ENCODE measurements at regions not wholly inside any gene's neighbourhood (a gene's known extent, or its start where the extent isn't known, plus 50 kb on each side); places are given as distances from the start of the nearest gene placed in this dataset.

- Histone ChIP-seq H3K9me3 (peaks cover 0 to 13% (median 0%) of the 10 kb centered on the region in 11 donors), H3K4me3 (no peak overlapping the region), H3K4me1 (no peaks in the 10 kb centered on the region), H3K27me3 (no peaks in the 10 kb centered on the region), H3K36me3 (no peaks in the 10 kb centered on the region), H3K27ac (no peak overlapping the region)
- no peak for DNase-seq
- ATAC-seq, result no peak
- intact Hi-C loops (cut with DNase I), result no loop called here
- TF ChIP-seq CTCF (IDR thresholded peaks at IDR 0.05), result no peak
- 78 to 81% methylated on average over 4 of the region's 4 CpGs for WGBS, 2 donors
Measured at GRCh38 chr13:85249151-85249550, 550.1 kb downstream of the SLITRK6 start.

GRCh38 chr13:85247780-85248179 is 551.4 kb downstream of the SLITRK6 start:
- no peak for TF ChIP-seq CTCF (IDR thresholded peaks at IDR 0.05)
- H3K27ac ChIP-seq, result no peak overlapping the region
- H3K36me3 ChIP-seq, result no peaks in the 10 kb centered on the region
- intact Hi-C loops (cut with DNase I), result loop anchor here in 1 of 10 donors (1.0 kb wide), 1 partner anchor 40 kb away; no protein-coding TSS in a partner anchor
- H3K27me3 ChIP-seq, result no peaks in the 10 kb centered on the region
- DNase-seq (no peak), ATAC-seq (no peak)
- WGBS, 2 donors, result 63 to 69% methylated on average over 3 of the region's 3 CpGs
- no peaks in the 10 kb centered on the region for H3K4me1 ChIP-seq
- peaks cover 0 to 5% (median 0%) of the 10 kb centered on the region in 11 donors for H3K9me3 ChIP-seq
- H3K4me3 ChIP-seq, result no peak overlapping the region

GRCh38 chr13:85243831-85244230 is 555.4 kb downstream of the SLITRK6 start:
- Histone ChIP-seq H3K4me3 (no peak overlapping the region), H3K27ac (no peak overlapping the region), H3K9me3 (peaks cover 0 to 5% (median 0%) of the 10 kb centered on the region in 11 donors), H3K4me1 (no peaks in the 10 kb centered on the region), H3K36me3 (no peaks in the 10 kb centered on the region), H3K27me3 (no peaks in the 10 kb centered on the region)
- WGBS, 2 donors, result 42 to 57% methylated on average over 2 of the region's 2 CpGs
- intact Hi-C loops (cut with DNase I), result no loop called here
- TF ChIP-seq CTCF (IDR thresholded peaks at IDR 0.05), result no peak
- ATAC-seq (no peak), DNase-seq (no peak)

- ATAC-seq (no peak), DNase-seq (no peak)
- H3K27ac ChIP-seq, result no peak overlapping the region
- H3K27me3 ChIP-seq, result no peaks in the 10 kb centered on the region
- H3K9me3 ChIP-seq, result peaks cover 0 to 5% (median 0%) of the 10 kb centered on the region in 11 donors
- TF ChIP-seq CTCF (IDR thresholded peaks at IDR 0.05), result no peak
- H3K4me1 ChIP-seq, result no peaks in the 10 kb centered on the region
- H3K4me3 ChIP-seq, result no peak overlapping the region
- 49 to 78% methylated on average over 2 of the region's 2 CpGs for WGBS, 2 donors
- intact Hi-C loops (cut with DNase I), result no loop called here
- H3K36me3 ChIP-seq, result no peaks in the 10 kb centered on the region
Measured at GRCh38 chr13:85241060-85241459, 558.2 kb downstream of the SLITRK6 start.
